Liver (tissue), 8 donors: ENCODE measurements at regions not wholly inside any gene's neighbourhood (a gene's known extent, or its start where the extent isn't known, plus 50 kb on each side); places are given as distances from the start of the nearest gene placed in this dataset.

Experiments used
- DNase-seq: peaks from one replicate; pipeline ENCODE4 v3.0.0-alpha.2; 2017; ENCODE audit warnings: low spot score
- H3K27ac ChIP-seq, 2 donors: one replicate each; pipeline ENCODE4 v1.7.0; 2013; ENCODE audit warnings: inconsistent platforms in 2 of 2, low read length in 2 of 2, control low read depth in 1 of 2, low read depth in 1 of 2, mild to moderate bottlenecking in 1 of 2
- H3K27me3 ChIP-seq, 4 donors: one replicate each; pipeline versions ENCODE4 v1.6.1 to v1.7.0; 2013; ENCODE audit warnings: low read length in 3 of 4, inconsistent platforms in 1 of 4, mild to moderate bottlenecking in 1 of 4, moderate library complexity in 1 of 4; ENCODE audit not compliant: control insufficient read depth in 4 of 4, insufficient read depth in 4 of 4
- H3K36me3 ChIP-seq, 4 donors: one replicate each; pipeline versions ENCODE4 v1.6.1 to v1.7.0; 2013; ENCODE audit warnings: low read length in 3 of 4, mild to moderate bottlenecking in 3 of 4, low read depth in 1 of 4, moderate library complexity in 1 of 4; ENCODE audit not compliant: control insufficient read depth in 4 of 4, insufficient read depth in 3 of 4
- H3K4me1 ChIP-seq, 4 donors: one replicate each; pipeline versions ENCODE4 v1.6.1 to v1.7.0; 2013; ENCODE audit warnings: low read length in 3 of 4, mild to moderate bottlenecking in 3 of 4, moderate library complexity in 1 of 4; ENCODE audit not compliant: control insufficient read depth in 4 of 4, insufficient read depth in 4 of 4
- H3K4me3 ChIP-seq, 3 donors: one replicate each; pipeline versions ENCODE4 v1.6.1 to v1.7.0; 2013; ENCODE audit warnings: low read length in 3 of 3, control low read depth in 1 of 3, low read depth in 1 of 3, mild to moderate bottlenecking in 1 of 3
- H3K9ac ChIP-seq, 2 donors: one replicate each; pipeline ENCODE4 v1.7.0; 2013; ENCODE audit warnings: low read length in 2 of 2, mild to moderate bottlenecking in 2 of 2, moderate library complexity in 2 of 2, control low read depth in 1 of 2, low read depth in 1 of 2
- H3K9me3 ChIP-seq, 4 donors: one replicate each; pipeline versions ENCODE4 v1.6.1 to v1.7.0; 2013; ENCODE audit warnings: low read length in 3 of 4; ENCODE audit not compliant: control insufficient read depth in 4 of 4
- FOXA1 ChIP-seq: IDR thresholded peaks from 2 replicates; pipeline ENCODE4 v1.6.1; 2016; ENCODE audit warnings: antibody characterized with exemption
- GABPA ChIP-seq, 2 donors: IDR thresholded peaks in 1 of 2; conservative IDR thresholded peaks in 1 of 2; 2 replicates each; pipeline ENCODE4 v1.6.1; 2016; ENCODE audit warnings: antibody characterized with exemption in 2 of 2, mild to moderate bottlenecking in 1 of 2, moderate library complexity in 1 of 2
- HNF4A ChIP-seq, 2 donors: conservative IDR thresholded peaks; 2 replicates each; pipeline ENCODE4 v1.6.1; 2016; ENCODE audit warnings: antibody characterized with exemption in 2 of 2, mild to moderate bottlenecking in 2 of 2
- JUND ChIP-seq, 2 donors: IDR thresholded peaks; 2 replicates each; pipeline ENCODE4 v1.6.1; 2016; ENCODE audit warnings: antibody characterized with exemption in 2 of 2
- NR2F2 ChIP-seq: IDR thresholded peaks from 2 replicates; pipeline ENCODE4 v1.6.1; 2016; ENCODE audit warnings: antibody characterized with exemption
- RAD21 ChIP-seq, 2 donors: IDR thresholded peaks; 2 replicates each; pipeline ENCODE4 v1.6.1; 2016; ENCODE audit warnings: antibody characterized with exemption in 2 of 2, mild to moderate bottlenecking in 2 of 2
- RXRA ChIP-seq, 2 donors: IDR thresholded peaks; 2 replicates each; pipeline ENCODE4 v1.6.1; 2017 to 2018; ENCODE audit warnings: antibody characterized with exemption in 2 of 2, mild to moderate bottlenecking in 1 of 2
- SP1 ChIP-seq: IDR thresholded peaks from 2 replicates; pipeline ENCODE4 v1.6.1; 2018; ENCODE audit warnings: antibody characterized with exemption, mild to moderate bottlenecking
- TAF1 ChIP-seq: conservative IDR thresholded peaks from 2 replicates; pipeline ENCODE4 v1.6.1; 2016; ENCODE audit warnings: antibody characterized with exemption, mild to moderate bottlenecking
- YY1 ChIP-seq: IDR thresholded peaks from 2 replicates; pipeline ENCODE4 v1.6.1; 2016; ENCODE audit warnings: antibody characterized with exemption, mild to moderate bottlenecking
- WGBS: extraction: QIAGEN DNeasy Blood & Tissue Kit; methylation state at CpG from one replicate; pipeline ENCODE4 v1.1.7; 2013; 5-methylcytosine and 5-hydroxymethylcytosine counted together
- TF ChIP-seq, protein P1 (sequence below): IDR thresholded peaks from 2 replicates; pipeline ENCODE4 v1.6.1; 2016; ENCODE audit warnings: antibody characterized with exemption
- TF ChIP-seq, protein P2 (sequence below): IDR thresholded peaks from 2 replicates; pipeline ENCODE4 v1.6.1; 2016; ENCODE audit warnings: antibody characterized with exemption
- TF ChIP-seq, protein P3 (sequence below): IDR thresholded peaks from 2 replicates; pipeline ENCODE4 v1.6.1; 2016; ENCODE audit warnings: antibody characterized with exemption
- TF ChIP-seq, protein P4 (sequence below): IDR thresholded peaks from 2 replicates; pipeline ENCODE4 v1.6.1; 2016; ENCODE audit warnings: antibody characterized with exemption, mild to moderate bottlenecking
- TF ChIP-seq, protein P5 (sequence below): fragments of 150-350 bp; IDR thresholded peaks from 2 replicates; pipeline ENCODE4 v1.5.1; 2017; ENCODE audit warnings: improper control_type of control experiment, low read depth, low read length; ENCODE audit not compliant: missing input control
- donor health status: healthy.
- donor health status: healthy.
- donor health status: healthy.
- donor health status: healthy.
- donor health status: healthy.

DNA sequence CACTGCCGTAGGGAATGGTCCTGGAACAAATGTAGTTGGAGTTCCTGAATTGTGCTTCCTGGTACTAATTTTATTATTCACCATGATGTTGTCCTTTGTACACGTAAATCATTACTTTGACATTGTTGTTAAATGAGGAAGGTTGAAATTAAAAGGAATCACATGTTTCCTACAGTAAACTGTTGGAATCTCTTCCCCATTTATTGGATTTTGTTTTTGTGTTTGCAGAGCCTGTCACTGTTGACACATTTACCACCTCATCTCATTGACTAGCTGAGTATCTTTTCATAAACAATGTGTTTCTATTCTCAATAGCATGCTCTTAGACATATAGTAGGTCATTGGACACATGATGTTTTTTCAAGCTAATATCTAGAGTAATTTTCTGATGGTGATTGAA lies 1012.5 kb downstream of the NR2F1-AS1 start (continued):
- TF ChIP-seq, protein P1, sequence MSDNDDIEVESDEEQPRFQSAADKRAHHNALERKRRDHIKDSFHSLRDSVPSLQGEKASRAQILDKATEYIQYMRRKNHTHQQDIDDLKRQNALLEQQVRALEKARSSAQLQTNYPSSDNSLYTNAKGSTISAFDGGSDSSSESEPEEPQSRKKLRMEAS, result no peak
- TF ChIP-seq FOXA1 (no peak), NR2F2 (no peak), RXRA (IDR thresholded peaks at IDR 0.05) (no peak), GABPA (IDR thresholded peaks at IDR 0.05 in 1 of 2, conservative IDR thresholded peaks at IDR 0.05 in 1 of 2) (no peak), TAF1 (no peak), RAD21 (IDR thresholded peaks at IDR 0.05) (no peak)
- TF ChIP-seq, protein P2, sequence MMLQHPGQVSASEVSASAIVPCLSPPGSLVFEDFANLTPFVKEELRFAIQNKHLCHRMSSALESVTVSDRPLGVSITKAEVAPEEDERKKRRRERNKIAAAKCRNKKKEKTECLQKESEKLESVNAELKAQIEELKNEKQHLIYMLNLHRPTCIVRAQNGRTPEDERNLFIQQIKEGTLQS, result no peak

DNA sequence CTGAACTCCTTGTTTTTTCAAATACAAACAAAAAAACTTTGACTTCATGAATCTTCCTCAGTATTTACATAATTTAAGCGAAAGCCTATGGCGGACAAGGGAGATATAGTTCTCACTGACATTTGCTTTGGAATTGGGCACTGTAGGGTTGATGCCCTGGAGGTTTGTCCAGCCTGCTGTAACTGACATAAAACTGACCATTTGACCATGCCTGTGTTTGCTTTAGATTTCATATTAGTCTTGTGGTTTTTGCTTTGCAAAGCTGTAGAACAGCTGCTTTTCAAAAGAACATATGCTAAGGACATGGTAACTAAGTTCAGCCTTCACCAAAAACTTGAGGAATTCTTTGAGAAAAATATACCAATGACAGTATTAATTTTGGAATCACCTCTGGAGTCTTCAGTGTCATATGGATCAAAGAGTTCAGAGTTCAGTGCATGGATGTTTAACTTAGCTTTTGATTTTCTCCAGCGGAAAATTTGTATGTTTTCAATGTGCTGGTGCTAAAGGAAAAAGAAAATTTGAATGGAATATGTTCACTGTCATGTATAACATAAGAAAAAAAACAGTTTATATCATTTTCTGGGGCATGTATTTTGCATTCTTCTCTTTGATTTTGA lies 1013.1 kb downstream of the NR2F1-AS1 start:
- peaks cover 0 to 3% (median 0%) of the 10 kb centered on the region in 4 donors for H3K4me1 ChIP-seq
- H3K36me3 ChIP-seq, result no peaks in the 10 kb centered on the region
- H3K27me3 ChIP-seq, result no peaks in the 10 kb centered on the region
- H3K27ac ChIP-seq, result no peak overlapping the region
- H3K9me3 ChIP-seq, result no peaks in the 10 kb centered on the region
- H3K9ac ChIP-seq, result no peak overlapping the region
- DNase-seq, result no peak
- 63% methylated on average over 3 of the region's 3 CpGs for WGBS
- TF ChIP-seq SP1, result no peak
- TF ChIP-seq HNF4A (conservative IDR thresholded peaks at IDR 0.05), result peak in 1 of 2 donors; percentile 6
- peak in 1 of 2 donors; percentile 7 for TF ChIP-seq RXRA (IDR thresholded peaks at IDR 0.05)
- TF ChIP-seq JUND (IDR thresholded peaks at IDR 0.05), result no peak
- no peak for TF ChIP-seq GABPA (IDR thresholded peaks at IDR 0.05 in 1 of 2, conservative IDR thresholded peaks at IDR 0.05 in 1 of 2)
- H3K4me3 ChIP-seq, result no peak overlapping the region

DNA sequence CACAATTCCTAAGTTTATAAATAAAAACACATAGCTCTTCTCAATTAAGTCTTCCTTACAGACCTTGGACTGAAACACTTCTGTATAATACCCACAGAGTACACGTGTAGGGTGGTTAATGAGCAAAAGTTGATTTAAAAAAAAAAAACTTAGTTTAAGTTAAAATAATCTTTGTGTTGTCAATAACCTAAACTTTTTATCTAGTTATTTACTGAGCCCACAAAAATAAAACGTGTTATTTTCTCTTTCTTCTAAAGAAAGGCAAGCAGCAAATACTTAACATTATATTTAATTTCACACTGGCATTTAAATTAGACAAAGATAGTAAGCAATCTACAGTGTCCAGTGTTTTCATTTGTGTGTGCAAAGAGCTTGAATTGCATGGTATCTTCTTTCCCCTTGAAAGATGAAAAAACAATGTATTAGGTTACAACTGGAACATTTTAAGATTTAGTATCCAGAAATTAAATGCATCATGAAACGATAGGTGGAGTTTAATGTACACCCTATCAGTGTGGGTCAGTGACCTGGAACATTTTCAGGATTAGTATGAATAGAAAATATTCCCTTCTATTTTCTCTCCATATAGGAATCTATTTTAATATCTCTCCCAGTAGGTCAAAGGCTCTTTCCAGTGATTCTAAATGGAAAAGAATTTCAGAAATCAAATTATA lies 1014.8 kb downstream of the NR2F1-AS1 start:
- Histone ChIP-seq H3K27me3 (no peaks in the 10 kb centered on the region), H3K9me3 (no peaks in the 10 kb centered on the region), H3K27ac (no peak overlapping the region), H3K9ac (no peak overlapping the region), H3K4me3 (no peak overlapping the region), H3K4me1 (peaks cover 0 to 3% (median 0%) of the 10 kb centered on the region in 4 donors), H3K36me3 (no peaks in the 10 kb centered on the region)
- no peak for TF ChIP-seq YY1
- no peak for TF ChIP-seq SP1
- no peak for TF ChIP-seq RXRA (IDR thresholded peaks at IDR 0.05)
- no peak for TF ChIP-seq JUND (IDR thresholded peaks at IDR 0.05)
- TF ChIP-seq NR2F2, result no peak
- TF ChIP-seq, protein P3, sequence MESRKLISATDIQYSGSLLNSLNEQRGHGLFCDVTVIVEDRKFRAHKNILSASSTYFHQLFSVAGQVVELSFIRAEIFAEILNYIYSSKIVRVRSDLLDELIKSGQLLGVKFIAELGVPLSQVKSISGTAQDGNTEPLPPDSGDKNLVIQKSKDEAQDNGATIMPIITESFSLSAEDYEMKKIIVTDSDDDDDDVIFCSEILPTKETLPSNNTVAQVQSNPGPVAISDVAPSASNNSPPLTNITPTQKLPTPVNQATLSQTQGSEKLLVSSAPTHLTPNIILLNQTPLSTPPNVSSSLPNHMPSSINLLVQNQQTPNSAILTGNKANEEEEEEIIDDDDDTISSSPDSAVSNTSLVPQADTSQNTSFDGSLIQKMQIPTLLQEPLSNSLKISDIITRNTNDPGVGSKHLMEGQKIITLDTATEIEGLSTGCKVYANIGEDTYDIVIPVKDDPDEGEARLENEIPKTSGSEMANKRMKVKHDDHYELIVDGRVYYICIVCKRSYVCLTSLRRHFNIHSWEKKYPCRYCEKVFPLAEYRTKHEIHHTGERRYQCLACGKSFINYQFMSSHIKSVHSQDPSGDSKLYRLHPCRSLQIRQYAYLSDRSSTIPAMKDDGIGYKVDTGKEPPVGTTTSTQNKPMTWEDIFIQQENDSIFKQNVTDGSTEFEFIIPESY, result no peak
- no peak for TF ChIP-seq HNF4A (conservative IDR thresholded peaks at IDR 0.05)
- TF ChIP-seq, protein P4, sequence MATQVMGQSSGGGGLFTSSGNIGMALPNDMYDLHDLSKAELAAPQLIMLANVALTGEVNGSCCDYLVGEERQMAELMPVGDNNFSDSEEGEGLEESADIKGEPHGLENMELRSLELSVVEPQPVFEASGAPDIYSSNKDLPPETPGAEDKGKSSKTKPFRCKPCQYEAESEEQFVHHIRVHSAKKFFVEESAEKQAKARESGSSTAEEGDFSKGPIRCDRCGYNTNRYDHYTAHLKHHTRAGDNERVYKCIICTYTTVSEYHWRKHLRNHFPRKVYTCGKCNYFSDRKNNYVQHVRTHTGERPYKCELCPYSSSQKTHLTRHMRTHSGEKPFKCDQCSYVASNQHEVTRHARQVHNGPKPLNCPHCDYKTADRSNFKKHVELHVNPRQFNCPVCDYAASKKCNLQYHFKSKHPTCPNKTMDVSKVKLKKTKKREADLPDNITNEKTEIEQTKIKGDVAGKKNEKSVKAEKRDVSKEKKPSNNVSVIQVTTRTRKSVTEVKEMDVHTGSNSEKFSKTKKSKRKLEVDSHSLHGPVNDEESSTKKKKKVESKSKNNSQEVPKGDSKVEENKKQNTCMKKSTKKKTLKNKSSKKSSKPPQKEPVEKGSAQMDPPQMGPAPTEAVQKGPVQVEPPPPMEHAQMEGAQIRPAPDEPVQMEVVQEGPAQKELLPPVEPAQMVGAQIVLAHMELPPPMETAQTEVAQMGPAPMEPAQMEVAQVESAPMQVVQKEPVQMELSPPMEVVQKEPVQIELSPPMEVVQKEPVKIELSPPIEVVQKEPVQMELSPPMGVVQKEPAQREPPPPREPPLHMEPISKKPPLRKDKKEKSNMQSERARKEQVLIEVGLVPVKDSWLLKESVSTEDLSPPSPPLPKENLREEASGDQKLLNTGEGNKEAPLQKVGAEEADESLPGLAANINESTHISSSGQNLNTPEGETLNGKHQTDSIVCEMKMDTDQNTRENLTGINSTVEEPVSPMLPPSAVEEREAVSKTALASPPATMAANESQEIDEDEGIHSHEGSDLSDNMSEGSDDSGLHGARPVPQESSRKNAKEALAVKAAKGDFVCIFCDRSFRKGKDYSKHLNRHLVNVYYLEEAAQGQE, result no peak
- TF ChIP-seq FOXA1, result no peak
- TF ChIP-seq, protein P1, result no peak
- TF ChIP-seq, protein P5, sequence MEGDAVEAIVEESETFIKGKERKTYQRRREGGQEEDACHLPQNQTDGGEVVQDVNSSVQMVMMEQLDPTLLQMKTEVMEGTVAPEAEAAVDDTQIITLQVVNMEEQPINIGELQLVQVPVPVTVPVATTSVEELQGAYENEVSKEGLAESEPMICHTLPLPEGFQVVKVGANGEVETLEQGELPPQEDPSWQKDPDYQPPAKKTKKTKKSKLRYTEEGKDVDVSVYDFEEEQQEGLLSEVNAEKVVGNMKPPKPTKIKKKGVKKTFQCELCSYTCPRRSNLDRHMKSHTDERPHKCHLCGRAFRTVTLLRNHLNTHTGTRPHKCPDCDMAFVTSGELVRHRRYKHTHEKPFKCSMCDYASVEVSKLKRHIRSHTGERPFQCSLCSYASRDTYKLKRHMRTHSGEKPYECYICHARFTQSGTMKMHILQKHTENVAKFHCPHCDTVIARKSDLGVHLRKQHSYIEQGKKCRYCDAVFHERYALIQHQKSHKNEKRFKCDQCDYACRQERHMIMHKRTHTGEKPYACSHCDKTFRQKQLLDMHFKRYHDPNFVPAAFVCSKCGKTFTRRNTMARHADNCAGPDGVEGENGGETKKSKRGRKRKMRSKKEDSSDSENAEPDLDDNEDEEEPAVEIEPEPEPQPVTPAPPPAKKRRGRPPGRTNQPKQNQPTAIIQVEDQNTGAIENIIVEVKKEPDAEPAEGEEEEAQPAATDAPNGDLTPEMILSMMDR, result no peak
- TF ChIP-seq, protein P2, result no peak
- no peak for DNase-seq
- 65% methylated on average over 3 of the region's 3 CpGs for WGBS
